HG02973 (cell line): ENCODE measurements at regions not wholly inside any gene's neighbourhood (a gene's known extent, or its start where the extent isn't known, plus 50 kb on each side); places are given as distances from the start of the nearest gene placed in this dataset.

ENCODE experiments used
- ATAC-seq: cut with Tn5 transposase; IDR thresholded peaks from one replicate; pipeline ENCODE4 v1.9.1; 2021; ENCODE audit warnings: moderate library complexity; ENCODE audit not compliant: unreplicated experiment

DNA sequence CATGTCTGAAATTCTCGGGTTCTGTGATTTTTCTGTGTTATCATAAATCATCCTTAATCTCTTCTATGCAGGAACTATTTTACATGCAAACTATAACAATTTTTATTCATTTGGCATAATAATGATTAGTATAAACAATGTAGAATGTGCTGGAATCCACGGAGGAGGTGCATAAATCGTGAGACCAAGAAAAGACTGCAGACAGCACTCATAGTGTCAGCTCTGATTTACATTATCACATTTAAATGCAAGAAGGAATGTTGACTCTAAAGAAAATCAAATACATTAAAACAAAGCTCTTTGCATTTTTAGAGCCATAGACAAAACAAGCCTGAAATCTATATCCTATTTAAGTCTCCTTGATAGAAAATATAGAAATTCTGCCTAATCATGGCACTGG lies 501.7 kb upstream of the STXBP6 start:
- no peak for ATAC-seq

DNA sequence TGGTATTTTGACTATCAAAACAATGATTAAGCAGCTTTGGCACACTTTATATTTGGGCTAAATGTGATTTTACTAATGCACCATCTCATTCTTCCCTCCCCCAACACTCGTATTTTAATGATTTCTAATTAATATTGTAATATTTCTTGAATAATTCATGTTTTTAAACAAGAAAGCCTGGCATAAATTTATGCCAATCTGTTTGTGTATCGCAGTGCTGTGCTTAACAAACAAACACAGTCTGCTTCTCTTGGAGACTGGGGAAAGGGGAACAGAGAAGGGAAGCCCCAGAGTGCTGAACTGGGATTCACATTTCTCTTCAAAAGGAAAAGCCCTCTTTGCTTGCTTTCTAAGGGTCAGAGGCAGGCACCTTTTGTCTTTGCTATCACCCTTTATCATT lies 496.9 kb upstream of the STXBP6 start:
- ATAC-seq, result no peak

DNA sequence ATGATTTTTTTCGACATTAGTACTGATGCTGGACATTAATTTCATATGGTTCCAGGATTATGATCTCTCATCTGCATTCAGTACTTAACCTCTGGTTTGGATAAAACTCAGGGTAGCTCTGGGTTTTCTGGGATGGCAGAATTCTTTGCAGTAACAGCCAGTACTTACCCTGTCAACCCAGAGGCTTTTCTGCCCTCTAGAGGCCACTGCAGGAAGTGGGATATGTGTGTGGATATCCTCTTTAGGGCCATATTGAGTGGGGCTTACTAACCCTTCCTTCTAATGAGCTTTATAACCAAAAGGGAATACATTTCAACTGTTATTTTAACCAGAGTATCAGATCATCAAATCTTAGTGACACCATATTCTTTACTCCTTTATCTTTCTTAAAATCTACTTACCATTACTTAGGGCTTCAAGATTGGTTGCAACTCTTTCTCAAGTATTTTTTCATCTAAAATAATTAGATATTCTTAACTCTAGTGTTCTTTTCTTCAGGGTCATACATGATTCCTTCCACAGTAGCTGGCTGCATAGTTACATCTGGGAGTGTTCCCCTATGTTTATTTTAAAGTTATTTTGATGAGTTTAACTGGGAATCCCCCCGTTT lies 488.0 kb upstream of the STXBP6 start:
- no peak for ATAC-seq

DNA sequence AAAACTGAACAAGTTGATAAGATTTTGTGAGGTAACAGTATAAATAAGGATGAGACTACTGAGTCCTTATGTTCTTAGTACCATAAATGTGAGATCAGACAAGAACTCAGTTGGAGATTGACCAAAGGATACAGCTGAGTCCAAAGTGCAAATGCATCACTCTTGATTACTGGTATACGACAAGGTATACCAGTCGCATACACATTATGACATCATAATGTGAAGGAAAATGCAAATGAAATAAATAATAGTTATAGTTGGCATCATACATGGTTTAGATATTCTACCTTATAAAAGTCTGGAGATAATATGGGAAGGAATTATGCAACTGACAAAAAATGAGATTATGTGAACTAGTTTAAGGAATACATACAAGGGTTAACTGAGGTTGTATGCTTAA lies 476.3 kb upstream of the STXBP6 start:
- ATAC-seq, result no peak

DNA sequence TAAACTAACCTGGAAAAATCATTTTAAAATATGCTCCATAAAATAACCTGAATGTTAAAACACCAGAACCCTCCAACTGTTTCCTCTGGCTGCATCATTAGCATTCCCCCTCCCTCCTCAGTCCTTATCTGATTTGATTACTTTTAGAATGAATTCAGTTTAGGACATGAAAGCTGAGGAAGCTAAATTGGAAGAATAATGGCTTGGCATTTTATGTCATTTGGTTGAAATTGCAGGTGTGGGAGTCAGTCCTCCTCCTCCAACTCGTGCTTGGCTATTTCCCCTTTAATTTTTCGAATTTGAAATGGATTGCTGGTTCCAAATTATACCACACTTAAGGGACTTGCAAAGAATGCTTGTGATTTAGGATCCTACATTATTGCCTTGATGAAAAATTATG lies 473.0 kb upstream of the STXBP6 start:
- ATAC-seq, result no peak

DNA sequence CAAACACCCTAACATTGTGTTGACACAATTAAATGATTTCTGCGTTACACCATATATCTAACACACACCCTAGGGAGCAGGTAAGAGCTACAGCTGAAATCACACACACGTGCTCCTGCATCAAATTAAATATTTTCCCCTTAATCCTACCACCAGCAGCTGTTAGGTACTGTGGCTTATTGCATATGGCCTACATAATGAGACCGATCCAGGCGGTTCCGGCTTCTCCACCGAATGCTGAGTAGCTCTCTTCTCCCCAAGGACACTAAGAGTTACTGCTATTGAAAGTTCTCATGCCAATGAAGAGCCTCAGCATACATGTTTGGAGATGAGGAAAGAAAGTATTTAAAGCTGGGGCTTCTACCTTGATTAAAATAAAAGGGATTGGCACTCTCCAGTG lies 472.2 kb upstream of the STXBP6 start:
- ATAC-seq, result no peak

DNA sequence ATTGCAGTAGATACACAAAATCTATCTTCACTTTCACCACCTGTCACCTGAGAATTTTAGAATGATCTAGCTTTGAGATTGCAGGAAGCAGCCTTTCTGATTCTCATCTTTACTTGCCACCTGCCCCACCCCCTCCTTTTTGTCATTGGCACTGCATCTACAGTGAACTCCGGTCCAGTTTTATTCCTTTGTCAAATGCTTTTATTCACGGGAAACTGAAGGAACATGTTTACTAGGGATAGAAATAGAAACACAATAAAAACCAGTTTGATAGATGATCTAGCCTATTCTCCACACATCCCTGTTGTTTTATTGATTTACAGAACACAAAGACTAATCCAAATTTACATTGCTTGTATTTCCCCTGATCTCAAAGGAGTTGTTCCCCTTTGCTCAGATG lies 471.7 kb upstream of the STXBP6 start:
- ATAC-seq, result no peak

DNA sequence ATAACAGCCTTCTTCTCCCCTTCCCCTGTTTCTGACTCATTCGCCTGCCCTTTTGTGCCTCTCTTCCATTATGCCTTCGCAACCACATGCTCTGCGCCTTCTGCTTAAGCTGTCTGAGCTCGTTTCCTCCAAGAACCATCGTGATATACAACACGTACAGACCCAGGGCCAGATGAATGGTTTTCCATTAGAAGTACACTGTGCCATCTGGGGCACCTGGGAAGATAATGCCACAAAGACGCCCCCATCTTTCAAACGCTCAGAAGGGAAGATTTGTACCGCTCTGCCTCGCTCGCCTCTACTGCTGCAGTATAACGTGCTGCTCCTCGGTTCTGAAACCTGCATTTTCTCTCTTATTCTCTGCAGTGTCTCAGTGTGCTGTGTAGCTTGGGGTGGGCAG lies 470.9 kb upstream of the STXBP6 start:
- ATAC-seq, result no peak

DNA sequence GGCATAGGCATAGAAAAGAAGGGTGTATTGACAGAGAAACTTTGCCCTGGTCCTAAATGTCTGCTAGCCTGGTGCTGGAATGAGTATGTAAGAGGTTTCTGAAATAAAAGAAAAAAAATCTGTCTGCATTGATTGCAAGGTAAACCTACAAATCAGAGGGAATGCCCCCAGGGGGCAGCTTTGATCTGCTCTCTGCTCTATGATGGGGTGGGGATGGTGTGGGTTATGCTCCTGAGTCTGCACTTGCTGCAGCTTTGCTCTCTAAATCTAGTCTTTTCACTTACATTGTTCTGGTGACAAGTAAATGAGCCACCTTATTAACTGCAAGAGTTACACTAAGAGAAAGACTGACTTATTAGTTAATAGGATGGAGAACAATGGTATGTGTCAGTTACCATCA lies 468.4 kb upstream of the STXBP6 start:
- ATAC-seq, result no peak

DNA sequence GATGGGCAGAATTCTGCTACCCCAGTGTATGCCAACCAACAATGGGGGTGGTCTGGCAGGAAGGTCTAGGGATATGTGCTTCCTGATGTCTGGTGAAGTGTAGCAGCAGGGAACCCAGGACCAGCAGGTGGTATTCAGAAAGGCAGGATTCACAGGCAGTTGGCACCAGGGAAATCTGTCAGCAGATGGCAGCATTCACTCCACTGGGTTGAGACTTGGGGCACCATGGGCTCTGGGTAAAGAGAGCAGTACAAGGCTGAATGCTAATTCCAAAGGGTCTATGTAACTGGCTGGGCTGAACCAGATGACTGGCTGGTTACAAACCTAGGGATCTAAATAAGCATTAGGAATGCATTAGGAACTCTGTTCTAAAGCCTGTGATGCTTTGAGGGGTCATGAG lies 466.9 kb upstream of the STXBP6 start:
- ATAC-seq, result no peak

DNA sequence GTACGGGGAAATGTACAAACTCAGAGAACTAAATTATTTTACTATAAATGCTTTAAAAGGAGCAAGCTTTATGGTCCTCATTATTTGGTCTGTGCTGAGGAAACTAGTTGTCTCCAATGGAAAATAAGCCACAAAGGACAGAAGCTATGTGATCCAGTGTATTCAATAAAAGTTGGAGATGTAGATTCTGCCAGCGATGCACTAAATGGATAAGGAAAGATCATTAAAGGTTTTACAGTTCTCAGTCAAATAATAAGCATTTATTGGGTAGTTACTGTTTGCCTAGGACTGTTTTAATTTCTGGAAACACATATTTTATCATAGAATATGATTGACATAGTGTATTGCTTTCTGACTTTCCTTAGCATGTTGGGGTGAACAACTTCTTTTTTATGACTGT lies 458.9 kb upstream of the STXBP6 start:
- no peak for ATAC-seq

DNA sequence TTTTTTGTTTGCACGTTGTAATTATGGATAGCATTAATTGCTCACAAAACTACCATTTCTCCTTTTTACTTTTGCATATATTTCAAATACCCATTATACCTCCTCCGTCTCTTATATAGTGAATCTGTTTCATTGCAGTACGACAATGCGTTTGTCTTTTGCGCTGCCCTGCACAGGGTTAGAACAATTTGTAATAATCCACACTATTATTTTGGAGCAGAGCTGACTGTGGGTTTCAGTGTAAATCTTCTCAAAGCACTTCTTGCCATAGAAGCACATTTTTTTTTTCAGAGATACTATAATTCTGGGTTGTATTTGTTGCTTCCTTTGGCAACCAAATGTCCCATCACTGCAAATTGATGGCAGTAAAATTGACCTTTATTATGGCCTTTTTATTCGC lies 451.8 kb upstream of the STXBP6 start:
- ATAC-seq, result no peak

DNA sequence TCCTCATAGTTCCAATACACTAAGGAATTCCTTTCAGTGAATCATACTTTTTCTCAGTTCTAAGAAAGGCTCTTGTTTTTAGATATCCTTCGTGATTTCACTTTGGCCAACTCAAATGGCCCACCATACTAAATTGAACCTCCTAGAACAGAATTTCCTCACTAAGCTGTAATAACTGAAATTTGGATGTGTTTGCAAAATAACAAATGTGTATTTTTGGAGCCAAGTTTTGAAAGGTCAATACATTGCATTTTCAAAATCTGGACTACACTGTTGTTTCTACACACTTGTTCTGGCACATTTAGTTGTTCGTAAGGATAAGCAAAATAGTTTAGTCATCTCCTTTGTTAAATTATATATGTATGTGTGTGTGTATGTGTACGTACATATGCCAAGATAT lies 439.0 kb upstream of the STXBP6 start:
- ATAC-seq, result no peak

DNA sequence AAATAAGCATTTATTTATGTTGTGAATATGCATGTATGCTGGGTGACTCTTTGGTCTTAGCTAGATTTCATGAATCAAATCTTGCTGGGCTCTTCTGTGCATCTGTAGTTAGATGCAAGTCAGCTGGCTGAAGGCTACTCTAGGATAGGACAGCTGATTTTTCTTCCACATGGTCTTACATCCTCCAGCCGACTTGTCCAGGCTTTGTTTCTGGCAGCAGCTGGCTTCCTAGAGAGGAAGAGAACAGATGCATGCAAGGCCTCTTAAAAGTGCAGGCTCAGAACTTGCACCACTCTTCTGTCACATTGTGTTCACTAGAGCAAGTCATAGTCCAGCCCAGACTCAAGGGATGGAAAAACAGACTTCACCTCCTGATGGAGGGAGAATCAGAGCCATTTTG lies 435.4 kb upstream of the STXBP6 start:
- no peak for ATAC-seq

DNA sequence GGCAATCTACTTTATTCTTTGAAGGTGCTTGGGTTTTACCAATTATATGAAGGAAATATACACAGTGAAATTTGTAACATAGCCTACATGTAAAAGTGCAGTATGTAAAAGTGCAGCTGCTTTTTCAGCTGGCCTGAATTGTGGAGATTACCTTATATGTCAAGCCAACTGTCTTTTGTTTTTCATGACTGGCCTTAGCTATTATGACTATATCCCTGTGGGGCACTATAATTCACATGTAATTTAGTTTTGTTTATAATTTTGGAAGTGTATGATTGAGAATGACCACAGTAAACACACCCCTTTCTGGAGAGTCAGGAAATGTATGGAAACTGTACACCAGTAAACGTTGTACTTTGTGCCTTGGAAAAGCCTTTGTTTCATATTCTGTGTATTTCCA lies 435.0 kb upstream of the STXBP6 start:
- no peak for ATAC-seq

DNA sequence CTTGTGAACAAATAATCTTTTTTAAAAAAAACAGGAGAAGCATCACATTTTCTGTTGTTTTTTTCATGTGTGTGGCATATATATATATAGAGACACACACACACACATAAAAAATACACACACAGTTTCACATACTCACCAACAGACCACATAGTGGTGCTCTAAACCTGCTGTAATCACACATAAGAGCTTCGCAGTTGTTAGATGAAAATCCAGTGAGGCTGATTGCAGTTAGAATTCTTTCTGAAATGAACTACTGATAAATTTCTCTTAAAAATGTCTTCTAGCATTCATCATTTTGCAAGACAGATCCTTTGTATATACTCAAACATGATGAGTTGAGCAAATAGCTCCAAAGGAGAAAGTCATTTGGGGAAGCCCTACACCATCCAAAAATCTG lies 434.3 kb upstream of the STXBP6 start:
- ATAC-seq, result no peak

DNA sequence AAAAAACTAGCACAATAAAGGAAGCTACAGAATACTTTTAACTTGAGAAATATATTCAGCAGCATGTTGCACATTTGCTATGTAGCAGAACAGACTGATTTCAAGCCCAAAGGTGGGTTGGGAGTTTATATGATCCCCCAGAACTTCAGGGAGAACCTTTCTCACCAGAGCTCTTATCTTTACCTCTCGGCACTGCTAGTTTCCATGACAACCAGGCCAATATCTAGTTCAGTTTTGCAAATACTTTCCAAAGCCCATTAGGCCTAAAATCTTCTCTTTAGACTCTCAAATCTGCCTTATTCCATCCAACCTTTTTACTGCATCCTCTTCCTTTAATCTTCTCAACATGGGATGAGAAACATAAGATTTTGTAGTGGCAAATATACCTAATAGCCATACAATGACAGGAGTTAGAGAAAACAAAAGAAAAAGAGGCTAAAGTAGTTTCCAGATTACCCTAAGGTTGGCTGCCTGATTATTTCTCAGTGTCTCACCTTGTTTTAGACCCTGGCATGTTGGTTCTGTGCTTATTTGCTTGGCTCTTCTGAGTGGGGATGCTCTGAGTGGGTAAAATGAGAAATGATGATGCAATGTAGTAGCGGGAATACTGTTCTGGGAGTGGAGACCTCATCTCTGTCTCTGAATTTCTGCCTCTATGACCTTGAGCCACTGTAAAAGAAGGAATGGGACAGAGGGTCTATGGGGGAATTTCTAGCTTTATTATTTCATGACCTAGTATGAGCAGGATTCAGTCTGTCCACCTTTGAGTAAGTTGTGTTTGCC lies 427.6 kb upstream of the STXBP6 start:
- no peak for ATAC-seq

DNA sequence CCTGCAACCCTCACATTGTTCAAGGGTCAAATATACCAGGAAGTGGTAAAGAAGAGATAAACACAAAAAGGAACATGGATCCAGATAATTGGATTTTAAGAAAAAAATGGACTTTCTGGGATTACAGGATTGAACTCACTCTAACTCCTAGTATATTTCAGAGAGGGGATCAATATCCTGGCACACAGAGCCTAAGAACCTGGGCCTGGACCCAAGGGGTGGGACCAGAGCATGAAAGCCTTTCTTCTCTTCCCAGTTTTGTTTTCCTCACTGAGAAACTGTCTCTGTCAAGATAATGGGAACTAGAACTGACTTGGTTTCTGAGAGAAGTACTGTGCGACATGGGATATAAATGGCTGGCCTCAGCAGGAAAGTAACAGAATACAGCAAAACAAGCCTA lies 422.8 kb upstream of the STXBP6 start:
- ATAC-seq, result no peak

DNA sequence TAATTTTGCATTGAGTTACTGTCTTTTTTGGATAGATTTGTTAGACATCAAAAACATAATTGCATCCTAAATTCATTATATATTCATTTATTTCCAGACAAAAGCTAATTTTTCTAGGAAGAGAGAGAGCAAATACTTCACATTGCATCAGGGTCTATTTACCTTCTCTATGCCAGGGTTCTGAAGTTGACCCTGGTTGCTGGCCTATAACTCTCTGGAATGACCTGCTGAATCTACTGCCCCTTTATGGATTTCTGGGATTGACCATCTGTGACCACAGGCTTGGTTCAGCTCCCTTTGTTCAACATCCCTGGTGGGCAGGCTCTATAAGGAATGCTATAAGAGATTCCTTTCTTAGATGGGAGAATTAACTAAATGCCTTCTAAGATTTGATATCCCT lies 414.8 kb upstream of the STXBP6 start:
- ATAC-seq, result no peak

DNA sequence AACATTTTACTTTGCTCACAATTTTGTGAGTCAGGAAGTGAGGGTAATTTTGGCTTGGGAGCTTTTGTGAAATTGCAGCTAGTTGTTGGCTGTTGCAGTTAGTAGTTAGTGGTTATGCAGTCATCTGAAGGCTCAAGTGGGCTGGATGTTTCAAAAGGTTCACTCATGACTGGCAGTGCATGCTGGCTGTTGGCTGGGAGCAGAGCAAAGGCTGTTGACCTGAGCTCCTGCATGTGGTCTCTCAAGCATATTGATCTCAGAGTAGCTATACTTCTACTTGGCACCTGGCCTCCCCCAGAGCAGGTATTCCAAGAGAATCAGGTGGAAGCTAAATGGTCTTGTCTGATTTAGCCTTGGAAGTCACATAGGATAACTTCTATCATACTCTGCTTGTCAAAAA lies 414.1 kb upstream of the STXBP6 start:
- ATAC-seq, result no peak

DNA sequence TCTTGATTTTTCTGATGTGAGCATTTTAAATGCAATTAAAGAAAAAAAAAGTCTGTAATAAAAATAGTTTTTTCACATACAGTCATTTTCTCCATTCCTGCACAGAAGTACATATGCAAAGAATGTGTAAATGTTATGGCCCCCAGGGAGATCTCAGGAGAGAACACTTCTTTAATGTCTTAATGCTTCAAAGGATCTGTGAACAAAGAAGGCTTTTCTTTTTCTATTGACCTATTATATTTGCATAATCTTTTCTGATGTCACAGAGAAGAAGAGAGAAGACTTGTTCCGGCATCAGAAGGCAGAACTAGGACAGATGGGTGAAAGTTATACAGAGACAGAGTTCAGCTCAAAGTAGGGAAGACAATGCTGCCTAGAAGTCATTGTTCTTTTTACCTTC lies 413.5 kb upstream of the STXBP6 start:
- ATAC-seq, result no peak

DNA sequence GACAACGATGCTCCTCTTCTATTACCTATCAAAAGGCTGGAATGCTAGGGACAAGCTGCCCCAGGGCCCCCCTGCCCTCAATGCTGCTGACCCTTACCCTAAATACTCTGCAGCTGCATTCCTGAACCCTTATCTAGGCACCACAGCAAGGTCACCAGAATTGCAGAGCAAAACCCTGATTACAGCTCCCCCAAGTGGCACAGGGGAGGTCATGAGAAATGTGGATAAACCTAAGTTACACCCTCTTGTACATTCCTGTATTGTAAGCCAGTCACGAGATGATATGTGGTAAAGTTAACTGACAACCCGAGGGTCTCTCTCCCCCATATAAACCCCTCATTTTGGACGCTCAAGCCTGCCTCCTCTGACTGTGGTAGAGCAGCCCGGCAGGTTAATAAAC lies 411.8 kb upstream of the STXBP6 start:
- ATAC-seq, result no peak

DNA sequence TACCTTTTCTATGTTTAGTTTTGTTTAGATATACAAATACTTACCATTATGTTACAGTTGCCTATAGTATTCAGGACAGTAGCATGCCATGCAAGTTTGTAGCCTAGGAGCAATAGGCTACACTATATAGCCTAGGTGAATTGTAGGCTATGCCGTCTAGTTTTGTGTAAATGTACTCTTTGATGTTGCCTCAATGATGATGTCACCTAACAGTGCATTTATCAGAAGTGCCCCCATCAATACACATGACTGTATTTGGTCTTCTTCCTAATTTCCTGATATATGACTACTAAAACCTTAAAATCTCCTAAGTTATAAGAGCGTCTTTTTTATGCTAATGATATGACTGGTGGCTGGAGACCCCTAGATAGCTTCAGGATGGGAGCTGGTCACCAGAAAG lies 394.4 kb upstream of the STXBP6 start:
- no peak for ATAC-seq
